ENCODE measurements at regions not wholly inside any gene's neighbourhood (a gene's known extent, or its start where the extent isn't known, plus 50 kb on each side); places are given as distances from the start of the nearest gene placed in this dataset.
"Not testable (repeated sequence)": the region's sequence is repeated elsewhere in the genome, so short reads cannot be mapped to it uniquely, and the experiment has no call there.

DNA sequence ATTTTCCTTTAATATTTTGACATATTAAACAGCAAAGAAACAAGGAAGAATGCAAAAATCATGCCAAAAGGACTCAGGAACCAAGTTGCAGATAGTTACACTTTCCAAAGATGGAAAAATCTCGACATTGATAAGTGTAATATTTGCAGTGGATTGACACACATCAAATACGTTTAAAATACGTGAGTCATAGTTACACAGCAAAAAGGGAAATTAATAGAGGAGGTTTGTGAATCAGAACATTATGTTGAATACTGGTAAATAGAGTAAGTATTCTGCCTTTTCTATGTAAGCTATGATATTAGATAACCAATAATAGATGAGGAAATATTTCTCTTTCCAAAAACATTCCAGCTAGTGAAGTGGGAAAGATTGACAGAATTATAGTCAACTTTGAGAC, 1761.3 kb upstream of the IGFBP7 start:
- DNase-seq (ENCODE audit: low spot score), result no peak
- in situ Hi-C loops (cut with HindIII; ENCODE audit: low sequenced_read_pairs), result no loop called here

DNA sequence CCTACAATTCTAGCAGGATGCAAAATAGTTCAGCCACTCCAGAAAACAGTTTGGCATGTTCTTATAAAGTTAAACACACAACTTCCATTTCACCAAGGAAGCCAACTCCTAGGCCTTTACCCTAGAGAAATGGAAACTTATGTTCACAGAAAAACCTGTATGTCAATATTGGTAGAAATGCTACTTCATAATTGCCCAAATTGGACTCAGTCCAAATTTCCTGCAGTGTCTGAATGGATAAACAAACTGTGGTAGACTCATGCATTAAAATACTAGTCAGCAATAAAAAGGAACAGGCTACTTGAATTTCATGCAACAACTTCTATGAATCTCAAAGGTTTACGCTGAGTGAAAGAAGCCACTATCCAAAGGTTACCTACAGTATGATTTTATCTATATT, 1738.8 kb upstream of the IGFBP7 start:
- no peak for DNase-seq (ENCODE audit: low spot score)
- in situ Hi-C loops (cut with HindIII; ENCODE audit: low sequenced_read_pairs), result no loop called here

DNA sequence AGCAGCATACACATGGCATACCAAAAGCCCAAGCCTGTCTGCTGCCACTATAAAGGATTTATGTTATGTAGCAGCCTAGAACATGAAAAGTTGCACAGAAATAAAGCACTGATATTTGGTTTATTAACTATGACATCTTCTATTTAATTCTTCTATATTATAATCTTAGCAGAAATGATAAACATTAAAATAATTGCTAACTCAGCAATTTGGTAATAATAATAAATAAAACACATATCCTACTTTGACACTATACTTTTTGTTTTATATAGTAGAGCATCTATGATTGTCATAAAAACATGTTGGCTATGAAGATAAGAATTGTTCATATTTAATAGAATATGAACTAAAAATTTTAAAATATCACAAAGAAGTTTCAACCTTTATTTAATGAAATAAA, 1733.3 kb upstream of the IGFBP7 start:
- DNase-seq (ENCODE audit: low spot score), result no peak
- in situ Hi-C loops (cut with HindIII; ENCODE audit: low sequenced_read_pairs), result no loop called here

DNA sequence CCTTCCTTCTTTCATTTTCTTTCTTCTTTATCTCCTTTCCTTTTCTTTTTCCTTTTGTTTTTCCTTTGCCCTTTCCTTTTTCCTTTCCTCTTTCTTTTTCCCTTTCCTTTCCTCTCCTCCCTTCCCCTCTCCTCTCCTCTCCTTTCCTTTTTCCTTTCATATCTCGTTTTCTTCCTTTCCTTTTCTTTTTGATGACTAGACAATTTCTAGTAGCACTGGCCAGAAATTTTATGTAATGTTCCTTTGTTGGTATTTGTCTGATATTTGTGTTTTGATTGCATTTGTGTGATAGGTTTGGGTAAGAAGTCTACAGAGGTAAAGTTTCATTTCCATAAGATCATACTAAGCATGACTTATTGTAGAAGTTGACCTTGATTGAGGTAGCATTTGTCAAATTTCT, 1722.9 kb upstream of the IGFBP7 start:
- in situ Hi-C loops (cut with HindIII; ENCODE audit: low sequenced_read_pairs), result no loop called here
- DNase-seq (ENCODE audit: low spot score), result no peak

DNA sequence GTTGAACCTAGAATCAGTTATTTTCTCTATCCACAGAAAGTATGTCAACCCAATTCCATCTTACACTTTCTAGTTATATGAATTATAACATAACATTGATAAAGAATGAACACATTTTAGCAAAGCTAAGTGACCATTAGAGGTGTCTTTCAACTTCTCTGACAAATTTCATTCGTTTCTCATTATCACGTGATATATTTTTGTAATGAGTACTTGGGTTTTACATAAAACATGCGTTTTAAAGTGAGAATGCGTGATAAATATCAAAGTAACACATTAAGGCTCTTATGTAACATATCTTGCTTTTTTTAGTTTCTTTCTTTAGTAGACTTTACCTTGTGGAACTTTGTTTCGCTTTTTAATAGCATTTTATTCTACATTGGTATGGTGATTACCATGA, 1715.1 kb upstream of the IGFBP7 start:
- in situ Hi-C loops (cut with HindIII; ENCODE audit: low sequenced_read_pairs), result no loop called here
- no peak for DNase-seq (ENCODE audit: low spot score)

DNA sequence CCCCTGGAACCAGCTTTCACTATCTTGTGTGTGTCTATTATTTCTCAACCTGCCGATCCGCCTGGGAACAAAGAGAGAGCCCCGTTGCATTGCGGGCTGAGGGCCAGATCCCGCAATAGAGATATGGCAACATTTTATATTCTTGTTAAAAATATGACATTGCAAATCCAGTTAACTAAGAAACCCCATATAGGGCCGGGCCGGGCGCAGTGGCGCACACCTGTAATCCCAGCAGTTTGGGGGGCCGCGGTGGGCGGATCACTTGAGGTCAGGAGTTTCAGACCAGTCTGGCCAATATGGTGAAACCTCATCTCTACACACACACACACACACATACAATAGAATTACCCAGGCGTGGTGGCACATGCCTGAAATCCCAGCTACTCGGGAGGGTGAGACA, 1708.4 kb upstream of the IGFBP7 start:
- in situ Hi-C loops (cut with HindIII; ENCODE audit: low sequenced_read_pairs); DNase-seq (ENCODE audit: low spot score): not testable (repeated sequence)

DNA sequence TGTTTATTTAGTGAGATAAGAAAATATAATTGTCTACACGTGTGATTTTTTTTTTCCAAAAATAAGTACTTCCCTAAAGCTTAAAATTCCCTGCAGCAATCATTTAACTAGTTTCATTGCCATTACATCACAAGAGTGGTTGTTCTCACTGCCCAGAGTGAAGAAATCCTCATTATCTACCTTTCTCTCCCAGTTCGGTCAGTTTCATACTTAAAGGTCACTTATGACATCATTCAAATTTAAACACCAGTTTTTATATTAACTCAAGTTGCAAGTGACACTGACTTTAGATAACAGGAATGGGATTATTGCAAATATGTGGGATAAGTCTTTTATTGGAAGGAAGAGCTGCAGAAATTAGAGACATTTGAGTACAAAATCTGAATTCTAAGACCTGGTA, 1699.8 kb upstream of the IGFBP7 start:
- DNase-seq (ENCODE audit: low spot score), result no peak
- in situ Hi-C loops (cut with HindIII; ENCODE audit: low sequenced_read_pairs), result no loop called here

DNA sequence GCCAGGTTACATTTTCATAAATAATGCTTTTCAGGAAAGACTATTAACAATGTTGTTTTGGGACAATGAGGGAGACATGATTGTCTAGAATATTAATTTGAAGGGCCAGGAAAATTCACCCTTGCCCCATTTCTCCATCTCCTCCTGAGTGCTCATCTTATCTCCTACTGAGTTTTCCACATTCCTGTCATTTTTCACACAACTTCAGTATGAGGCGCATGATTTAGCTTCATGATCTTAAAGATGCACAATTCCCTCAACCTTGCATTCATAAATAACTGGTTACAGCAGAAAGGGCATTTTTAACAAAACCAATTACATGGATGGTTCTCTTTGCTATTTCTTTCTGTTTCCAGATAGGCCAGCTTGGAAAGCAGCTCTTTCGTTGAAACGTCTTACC, 1699.2 kb upstream of the IGFBP7 start:
- DNase-seq (ENCODE audit: low spot score), result no peak
- in situ Hi-C loops (cut with HindIII; ENCODE audit: low sequenced_read_pairs), result no loop called here

DNA sequence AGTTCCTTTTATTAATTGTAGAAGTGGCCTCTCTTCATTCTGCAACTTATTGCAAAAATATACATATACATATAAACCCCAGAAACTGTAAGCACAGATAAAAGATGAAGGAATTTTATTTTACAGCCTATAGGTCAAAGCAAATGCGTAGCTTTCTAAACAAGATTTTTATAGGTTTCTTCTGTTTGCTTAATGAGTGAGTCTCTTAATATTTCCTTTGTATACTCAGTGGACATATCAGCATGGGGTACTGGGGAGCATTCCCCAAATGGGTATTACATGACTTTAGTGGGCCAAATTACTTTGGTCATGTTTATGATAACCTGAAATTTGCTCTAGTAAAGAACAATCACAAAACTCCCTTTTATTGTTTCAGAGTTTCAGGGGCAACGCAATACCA, 1698.6 kb upstream of the IGFBP7 start:
- in situ Hi-C loops (cut with HindIII; ENCODE audit: low sequenced_read_pairs), result no loop called here
- DNase-seq (ENCODE audit: low spot score), result no peak

DNA sequence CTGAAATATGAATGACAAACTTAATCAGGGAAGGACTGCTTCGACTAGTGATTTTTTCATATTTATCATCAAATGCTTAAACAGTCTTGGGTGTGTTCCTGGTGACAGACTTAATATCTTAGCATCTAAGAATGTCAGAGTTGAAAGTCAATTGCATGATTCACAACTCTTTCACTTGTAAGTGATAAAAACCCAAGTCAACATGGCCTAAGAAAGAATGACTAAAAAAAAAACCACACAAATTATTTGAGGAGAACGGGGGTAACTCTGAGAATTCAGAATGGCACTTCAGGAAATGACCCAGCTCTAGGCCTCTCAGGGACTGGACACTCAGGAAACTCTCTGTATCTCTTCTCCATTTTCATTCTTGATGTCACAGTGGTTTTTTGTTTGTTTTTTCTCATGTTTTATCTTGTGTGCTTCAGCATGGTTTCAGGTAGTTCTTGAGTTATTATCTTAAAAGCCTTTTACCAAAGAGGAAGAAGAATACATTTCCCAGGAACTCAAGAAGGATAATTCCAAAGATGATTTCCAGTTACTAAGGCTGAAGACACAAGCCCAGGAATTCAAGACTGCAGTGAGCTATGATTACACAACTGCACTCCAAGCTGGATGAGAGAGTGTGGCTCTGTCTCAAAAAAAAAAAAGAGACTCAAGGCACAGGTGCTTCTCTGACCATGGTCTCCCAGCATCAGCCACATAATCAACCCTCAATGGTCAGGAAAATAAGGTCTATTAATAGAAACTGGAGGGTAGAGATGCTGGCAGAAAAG, 1697.8 kb upstream of the IGFBP7 start:
- in situ Hi-C loops (cut with HindIII; ENCODE audit: low sequenced_read_pairs), result no loop called here
- no peak for DNase-seq (ENCODE audit: low spot score)

DNA sequence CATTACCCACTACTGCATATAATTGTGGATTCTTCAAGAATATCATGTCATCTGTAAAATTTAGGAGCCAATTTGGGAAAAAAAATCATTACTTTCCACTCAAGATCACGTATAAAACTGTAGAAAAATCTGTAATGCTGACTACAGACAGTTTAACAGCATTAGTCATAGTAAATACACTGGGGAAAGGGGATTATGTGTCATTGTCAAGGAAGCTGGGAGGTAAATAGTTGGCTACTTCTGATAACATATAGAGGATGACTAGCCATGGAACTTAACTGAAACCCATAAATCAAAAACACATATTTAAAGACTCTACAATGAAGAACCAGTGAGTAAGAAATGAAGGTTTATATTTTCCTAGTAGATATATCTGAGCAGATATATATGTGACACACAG, 1666.4 kb upstream of the IGFBP7 start:
- in situ Hi-C loops (cut with HindIII; ENCODE audit: low sequenced_read_pairs), result no loop called here
- DNase-seq (ENCODE audit: low spot score), result no peak

DNA sequence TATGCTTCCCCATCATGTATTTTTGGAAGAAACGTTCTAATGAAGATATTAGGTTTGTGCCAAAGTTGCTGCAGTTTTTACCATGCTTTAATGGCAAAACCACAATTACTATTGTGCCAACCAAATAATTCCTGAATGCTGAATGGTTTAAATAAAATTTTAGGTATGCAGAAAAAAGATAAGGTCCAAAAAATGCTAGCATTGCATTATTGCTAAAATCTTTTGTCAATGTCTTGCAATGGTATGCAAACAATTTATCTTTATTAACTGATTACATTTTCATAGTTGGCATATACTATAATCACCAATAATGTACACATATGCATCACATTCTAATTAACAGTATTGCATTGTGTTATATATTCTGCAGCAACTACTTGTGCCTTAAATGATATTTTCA, 1657.4 kb upstream of the IGFBP7 start:
- DNase-seq (ENCODE audit: low spot score), result no peak
- in situ Hi-C loops (cut with HindIII; ENCODE audit: low sequenced_read_pairs), result no loop called here

DNA sequence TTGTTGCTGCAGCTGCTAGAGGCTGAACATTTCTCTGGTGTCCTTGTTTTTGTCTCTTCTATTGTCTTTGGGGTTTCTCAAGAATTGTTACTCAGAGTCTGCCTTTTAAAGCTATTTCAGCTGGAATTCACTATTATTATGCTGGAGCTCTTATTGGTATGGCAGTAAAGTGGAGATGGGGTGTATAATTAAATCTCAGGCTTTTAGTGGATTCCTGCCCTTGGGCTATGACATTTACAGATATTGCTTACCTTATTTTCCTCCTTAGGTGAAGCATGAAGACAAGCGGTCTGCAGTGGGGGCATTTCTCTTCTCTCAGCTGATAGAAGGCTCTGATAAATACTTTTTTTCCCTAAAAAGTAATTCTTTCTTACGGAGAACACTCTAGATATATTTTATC, 1656.6 kb upstream of the IGFBP7 start:
- in situ Hi-C loops (cut with HindIII; ENCODE audit: low sequenced_read_pairs), result no loop called here
- DNase-seq (ENCODE audit: low spot score), result no peak

DNA sequence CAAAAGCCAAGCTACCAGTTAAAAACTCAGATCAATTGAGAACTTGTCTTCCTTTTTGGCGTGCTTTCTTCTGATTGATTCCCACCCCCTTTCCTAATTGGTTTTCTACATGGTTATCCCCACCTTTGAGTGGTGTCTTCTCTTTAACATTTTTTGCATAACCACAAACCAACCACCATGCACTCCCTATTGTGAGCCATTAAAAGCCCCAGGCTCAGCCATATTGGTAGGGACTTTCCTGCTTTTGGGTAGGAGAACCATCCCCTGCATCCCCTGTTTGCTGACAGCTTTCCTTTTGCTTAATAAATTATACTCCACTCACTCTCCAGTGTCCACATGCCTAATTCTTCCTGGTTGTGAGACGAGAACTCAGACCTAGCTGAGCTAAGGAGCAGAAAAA, 1651.4 kb upstream of the IGFBP7 start:
- in situ Hi-C loops (cut with HindIII; ENCODE audit: low sequenced_read_pairs), result no loop called here

DNA sequence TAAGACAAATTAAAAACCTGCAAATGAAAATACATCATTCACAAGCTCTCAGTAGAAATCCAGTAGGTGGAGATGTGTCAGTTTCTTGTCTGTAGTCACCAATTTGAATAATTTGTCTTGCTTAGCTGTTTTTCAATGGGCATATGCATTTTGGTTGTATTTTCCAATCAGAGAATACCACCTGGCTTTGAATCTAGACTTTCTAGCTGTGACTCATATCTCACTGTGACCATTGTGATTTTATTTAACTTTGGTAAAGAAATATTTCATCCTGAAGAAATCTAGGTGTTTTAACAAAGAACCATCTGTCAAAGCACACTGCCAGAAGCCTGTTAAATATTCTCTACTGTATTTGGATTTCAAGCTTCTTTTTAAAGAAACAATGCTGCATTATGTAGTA, 1650.6 kb upstream of the IGFBP7 start:
- peak; percentile 15 for DNase-seq (ENCODE audit: low spot score)
- in situ Hi-C loops (cut with HindIII; ENCODE audit: low sequenced_read_pairs), result no loop called here

More for the DNA sequence above, 1651.4 kb upstream of the IGFBP7 start:
- no peak for DNase-seq (ENCODE audit: low spot score)

DNA sequence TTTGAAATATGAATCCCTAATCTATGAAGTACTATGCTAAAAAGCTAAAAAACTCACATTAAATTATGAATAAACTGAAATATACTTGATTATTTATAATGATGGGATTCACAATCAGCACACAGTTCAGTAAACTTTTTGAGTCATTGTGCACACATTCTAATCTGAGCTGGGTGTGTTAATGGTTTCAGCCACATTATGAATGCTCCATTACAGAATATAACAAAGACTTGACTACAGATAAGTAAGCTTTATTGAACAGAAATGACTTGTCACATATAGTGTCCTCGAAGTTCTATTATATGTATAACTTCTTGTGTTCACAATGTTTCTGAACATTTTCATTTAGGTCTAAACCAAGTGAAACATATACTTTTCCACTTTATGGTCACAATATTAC, 1649.9 kb upstream of the IGFBP7 start:
- DNase-seq (ENCODE audit: low spot score), result no peak
- in situ Hi-C loops (cut with HindIII; ENCODE audit: low sequenced_read_pairs), result no loop called here

DNA sequence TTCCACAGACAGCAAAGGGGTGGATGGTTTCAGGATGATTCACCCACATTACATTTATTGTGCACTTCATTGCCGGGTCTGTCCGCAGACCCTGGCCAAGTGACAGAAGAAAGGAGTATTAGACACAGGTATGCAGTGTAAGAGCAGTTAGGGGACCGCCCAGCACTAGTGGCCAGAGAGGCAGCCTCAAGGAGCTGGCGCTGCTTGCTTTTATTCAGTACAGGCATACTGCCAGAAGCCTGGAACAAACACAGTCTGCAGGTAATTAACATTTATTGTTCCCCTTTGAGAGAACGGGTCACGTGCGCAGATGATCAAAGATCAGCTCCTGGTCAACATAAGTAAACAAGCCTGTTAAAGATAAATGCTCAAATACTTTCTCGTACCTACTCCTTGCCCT, 1639.0 kb upstream of the IGFBP7 start:
- in situ Hi-C loops (cut with HindIII; ENCODE audit: low sequenced_read_pairs), result no loop called here
- no peak for DNase-seq (ENCODE audit: low spot score)

DNA sequence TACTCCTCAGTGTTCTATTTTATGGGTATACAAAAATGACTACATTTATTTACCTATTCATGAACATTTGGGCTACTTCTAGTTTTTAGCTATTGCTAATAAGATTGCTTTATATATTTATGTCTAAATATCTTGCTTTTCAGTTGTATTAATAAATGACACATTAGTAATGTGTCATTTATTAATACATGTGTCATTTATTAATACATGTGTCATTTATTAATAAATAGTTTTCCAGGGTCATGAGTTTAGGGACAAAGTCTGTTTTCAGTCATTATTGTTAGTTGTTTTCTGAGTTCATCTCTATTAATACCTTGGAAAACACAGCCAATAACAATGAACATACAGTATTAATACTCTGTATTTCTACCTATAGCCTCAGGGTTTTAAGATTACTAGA, 1630.7 kb upstream of the IGFBP7 start:
- no peak for DNase-seq (ENCODE audit: low spot score)
- in situ Hi-C loops (cut with HindIII; ENCODE audit: low sequenced_read_pairs), result no loop called here

DNA sequence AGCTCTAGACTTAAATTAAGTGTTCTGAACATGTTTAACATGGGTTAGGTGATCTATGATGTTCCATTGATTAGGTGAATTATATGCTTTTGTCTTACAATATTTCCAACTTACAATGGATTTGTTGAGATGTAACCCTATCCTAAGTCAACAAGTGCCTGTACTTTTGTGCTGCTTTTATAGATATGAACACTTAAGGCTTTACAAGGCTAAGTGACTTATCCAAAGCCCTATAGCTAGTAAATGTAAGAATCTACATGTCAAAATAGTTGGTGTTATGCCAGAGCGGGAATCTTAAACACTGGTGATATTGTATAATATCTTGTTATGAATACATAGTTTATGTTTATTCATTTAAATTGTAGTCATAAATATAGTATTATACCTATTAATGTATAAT, 1629.1 kb upstream of the IGFBP7 start:
- no peak for DNase-seq (ENCODE audit: low spot score)
- in situ Hi-C loops (cut with HindIII; ENCODE audit: low sequenced_read_pairs), result no loop called here

DNA sequence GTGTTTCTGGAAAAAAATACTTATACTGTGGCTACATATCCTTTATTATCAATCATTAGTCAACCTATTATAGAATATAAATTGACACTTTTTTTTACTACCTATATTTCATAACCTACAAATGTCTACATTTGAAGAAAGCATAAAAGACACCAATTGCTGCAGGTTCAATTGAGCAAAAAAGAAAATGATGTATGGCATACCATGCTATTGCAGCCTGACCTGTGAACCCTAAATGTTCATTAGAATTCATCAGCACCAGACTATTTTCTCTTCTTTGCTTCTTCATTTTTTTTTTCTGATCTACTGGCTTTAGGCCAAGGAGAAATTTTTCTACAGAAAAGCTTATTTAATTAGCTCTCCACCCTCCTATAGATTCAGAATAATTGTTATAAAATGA, 1628.2 kb upstream of the IGFBP7 start:
- no peak for DNase-seq (ENCODE audit: low spot score)
- in situ Hi-C loops (cut with HindIII; ENCODE audit: low sequenced_read_pairs), result no loop called here

DNA sequence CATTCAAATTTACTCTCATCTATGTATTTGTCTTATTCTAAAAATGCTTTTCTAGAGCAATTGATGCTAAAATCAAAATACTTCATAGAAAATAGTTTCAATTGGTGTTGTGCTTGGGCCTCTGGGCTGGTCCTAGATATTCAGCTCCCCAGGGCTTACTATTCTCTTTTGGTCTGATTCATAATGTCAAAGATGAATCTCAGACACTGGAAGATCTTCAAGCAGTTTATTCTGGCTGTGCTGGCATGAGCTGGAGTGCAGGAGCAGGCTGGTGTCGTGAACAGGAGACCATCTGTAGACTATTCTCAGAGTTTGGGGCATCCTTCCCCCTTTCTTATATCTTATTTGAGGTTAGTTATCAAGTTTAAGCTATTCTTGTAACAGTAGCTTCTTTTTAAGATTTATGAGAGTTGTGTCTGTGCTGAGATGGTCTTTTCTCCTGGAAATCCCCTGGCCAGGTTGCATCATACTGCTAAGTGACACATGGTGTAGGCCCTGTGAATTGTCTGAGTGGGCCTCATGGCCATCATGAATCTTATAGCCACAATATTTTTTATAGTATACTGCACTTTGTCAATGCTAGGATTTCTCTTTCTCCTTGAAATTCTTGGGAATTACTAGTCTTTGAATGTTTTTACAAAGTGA, 1624.0 kb upstream of the IGFBP7 start:
- DNase-seq (ENCODE audit: low spot score), result no peak
- in situ Hi-C loops (cut with HindIII; ENCODE audit: low sequenced_read_pairs), result no loop called here

All from G401 (cell line).